GM13976 (cell line): ENCODE measurements at regions not wholly inside any gene's neighbourhood (a gene's known extent, or its start where the extent isn't known, plus 50 kb on each side); places are given as distances from the start of the nearest gene placed in this dataset.

ENCODE experiments used
- DNase-seq: peaks from one replicate; pipeline ENCODE4 v3.0.0; 2012; ENCODE audit warnings: low spot score
- in situ Hi-C: fragments of 300-500 bp; cut with MboI; formaldehyde crosslinking; loops from one replicate; pipeline ENCODE4 v1.12.0; 2022; ENCODE audit warnings: low sequenced_read_pairs, mixed read lengths, inconsistent platforms; ENCODE audit not compliant: unreplicated experiment
- TF ChIP-seq, protein P1 (sequence below): IDR thresholded peaks from 2 replicates; pipeline ENCODE4 v1.5.1; 2012; ENCODE audit warnings: borderline replicate concordance, mild to moderate bottlenecking; ENCODE audit not compliant: insufficient read depth; ENCODE audit errors: extremely low read depth, missing control alignments, control extremely low read depth

DNA sequence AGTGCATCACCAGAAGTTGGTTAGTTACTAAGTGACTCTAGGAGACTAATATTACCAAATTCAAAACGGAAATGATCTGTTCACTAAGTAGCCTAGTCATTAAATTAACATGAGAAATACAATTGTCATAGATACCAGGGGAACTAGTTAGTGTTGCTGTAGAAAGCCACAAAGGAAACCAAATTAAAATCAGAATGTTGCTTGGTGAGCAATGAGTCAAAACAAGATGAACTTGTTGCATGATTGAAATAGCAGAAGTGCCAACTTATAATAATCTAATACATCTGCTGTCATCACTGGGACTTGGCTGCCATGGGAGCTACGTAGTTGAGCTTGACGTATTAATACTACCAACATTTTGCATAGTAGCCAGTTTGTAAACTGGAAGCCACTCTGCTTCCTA lies 458.1 kb downstream of the DIPK2A start:
- in situ Hi-C loops = no loop called here
- TF ChIP-seq, protein P1, sequence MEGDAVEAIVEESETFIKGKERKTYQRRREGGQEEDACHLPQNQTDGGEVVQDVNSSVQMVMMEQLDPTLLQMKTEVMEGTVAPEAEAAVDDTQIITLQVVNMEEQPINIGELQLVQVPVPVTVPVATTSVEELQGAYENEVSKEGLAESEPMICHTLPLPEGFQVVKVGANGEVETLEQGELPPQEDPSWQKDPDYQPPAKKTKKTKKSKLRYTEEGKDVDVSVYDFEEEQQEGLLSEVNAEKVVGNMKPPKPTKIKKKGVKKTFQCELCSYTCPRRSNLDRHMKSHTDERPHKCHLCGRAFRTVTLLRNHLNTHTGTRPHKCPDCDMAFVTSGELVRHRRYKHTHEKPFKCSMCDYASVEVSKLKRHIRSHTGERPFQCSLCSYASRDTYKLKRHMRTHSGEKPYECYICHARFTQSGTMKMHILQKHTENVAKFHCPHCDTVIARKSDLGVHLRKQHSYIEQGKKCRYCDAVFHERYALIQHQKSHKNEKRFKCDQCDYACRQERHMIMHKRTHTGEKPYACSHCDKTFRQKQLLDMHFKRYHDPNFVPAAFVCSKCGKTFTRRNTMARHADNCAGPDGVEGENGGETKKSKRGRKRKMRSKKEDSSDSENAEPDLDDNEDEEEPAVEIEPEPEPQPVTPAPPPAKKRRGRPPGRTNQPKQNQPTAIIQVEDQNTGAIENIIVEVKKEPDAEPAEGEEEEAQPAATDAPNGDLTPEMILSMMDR = no peak
- peak; percentile 30 for DNase-seq

DNA sequence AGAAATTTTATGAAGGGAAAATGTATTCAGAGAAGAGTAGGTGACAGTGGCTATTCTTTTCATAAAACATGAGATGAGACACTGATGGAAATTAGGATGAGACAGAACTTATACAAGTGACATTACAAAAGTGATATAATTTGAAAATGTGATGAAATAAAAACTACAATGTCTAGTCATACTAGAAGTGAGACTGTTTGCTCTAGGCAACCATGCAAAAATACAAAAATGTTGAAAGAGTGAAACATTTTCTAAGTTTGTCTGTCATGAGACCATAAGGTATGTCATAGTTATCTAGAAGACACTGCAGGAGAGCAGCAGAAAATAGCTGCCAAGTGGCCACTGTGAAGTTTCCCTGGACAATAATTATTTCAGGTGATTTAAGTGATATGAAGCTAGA lies 459.5 kb downstream of the DIPK2A start:
- in situ Hi-C loops = no loop called here
- DNase-seq = peak; percentile 12
- TF ChIP-seq, protein P1 = no peak

DNA sequence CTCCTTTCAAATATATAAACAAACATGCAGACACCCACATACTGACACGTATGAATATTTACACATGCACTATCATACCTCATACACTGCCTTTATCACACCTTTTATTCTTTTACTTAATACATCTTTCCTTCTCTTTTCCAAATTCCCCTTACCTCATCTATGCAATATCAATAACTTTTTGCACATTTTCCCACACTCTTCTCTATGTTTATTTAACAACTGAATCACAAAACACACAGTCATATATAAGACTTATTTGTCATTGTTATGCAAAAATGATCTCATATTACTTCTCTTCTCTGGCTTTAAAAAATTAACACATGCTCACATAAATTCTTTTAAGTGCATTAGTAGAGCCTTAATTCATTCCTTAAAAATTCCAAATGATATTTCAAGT lies 461.4 kb downstream of the DIPK2A start:
- no peak for DNase-seq
- in situ Hi-C loops = no loop called here
- TF ChIP-seq, protein P1 = no peak

DNA sequence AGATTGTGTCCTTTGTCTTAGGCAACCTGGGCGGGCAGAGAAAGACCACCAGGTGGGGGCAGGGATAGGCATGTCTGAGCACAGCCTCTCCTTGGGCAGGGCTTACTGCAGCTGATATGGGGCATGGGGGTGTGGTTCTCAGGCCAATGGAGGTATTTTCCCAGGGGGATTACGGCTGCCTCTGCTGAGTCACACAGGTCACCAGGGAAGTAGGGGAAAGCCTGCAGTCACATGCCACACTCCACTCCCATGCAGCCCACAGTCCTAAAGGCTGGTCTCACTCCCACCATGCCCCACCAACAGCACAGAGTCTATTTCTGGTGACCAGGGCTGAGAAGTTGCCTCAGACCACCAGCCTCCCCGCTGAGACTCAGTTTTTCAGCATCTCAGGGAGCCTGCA lies 466.4 kb downstream of the DIPK2A start:
- in situ Hi-C loops = no loop called here
- TF ChIP-seq, protein P1 = no peak
- DNase-seq = no peak

DNA sequence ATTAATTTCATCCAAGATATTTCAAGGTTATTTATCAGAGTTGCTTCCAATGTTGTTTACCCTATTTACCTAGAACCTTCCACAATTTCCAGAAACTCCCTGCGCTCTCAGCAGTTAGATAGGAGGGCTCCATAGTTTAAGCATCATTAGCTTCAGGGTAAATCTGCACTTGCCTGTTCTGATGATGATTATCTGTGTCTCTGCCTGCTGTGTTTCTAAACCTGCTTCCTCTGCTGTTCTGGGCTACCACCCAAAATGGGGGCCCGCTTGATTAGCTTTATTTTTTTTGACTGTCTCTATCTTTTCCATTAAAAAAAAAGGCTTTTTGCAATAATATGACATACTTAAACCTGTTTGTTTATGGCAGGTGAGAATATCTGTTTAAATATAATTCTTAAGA lies 472.4 kb downstream of the DIPK2A start:
- TF ChIP-seq, protein P1 = no peak
- in situ Hi-C loops = no loop called here
- DNase-seq = no peak

DNA sequence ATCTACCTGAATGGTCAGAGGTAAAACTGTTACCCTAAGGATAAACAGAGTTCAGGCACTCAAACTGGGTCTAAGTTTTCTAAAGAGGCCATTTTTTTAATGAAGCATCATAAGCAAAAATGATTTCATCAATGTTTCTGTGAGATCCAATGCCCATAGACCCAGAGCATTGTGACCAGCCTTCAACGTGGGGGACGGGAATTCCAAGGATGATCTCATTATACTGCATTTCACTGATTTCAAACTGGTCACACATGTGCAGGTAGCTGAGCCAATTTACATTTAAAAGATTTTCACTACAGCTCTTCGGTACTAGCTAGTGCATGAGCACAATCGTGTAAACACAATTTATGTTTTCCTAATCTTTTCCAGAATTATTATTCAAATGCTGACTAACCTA lies 472.9 kb downstream of the DIPK2A start:
- in situ Hi-C loops = no loop called here
- TF ChIP-seq, protein P1 = no peak
- DNase-seq = no peak
